ENCODE measurements at regions not wholly inside any gene's neighbourhood (a gene's known extent, or its start where the extent isn't known, plus 50 kb on each side); places are given as distances from the start of the nearest gene placed in this dataset.

DNA sequence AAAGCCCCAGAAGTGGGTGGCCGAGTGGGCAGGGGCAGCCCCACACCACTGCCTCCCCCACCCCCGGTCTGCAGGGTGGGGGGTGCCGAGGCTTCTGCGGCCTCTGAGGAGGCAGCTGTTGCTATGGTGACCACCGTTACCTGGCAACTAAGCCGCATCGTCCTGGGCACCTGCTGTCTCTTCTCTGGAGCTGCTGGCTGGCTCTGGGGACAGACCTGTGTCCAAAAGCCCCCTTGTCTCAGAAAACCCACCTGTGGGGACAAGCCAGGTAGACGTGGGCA is 79.9 kb upstream of the PRR5 start:
- no peaks in the 10 kb centered on the region for H3F3A ChIP-seq (ENCODE audit: control insufficient read depth, insufficient read depth)
- H3K4me3 ChIP-seq (ENCODE audit: low read length), result no peak overlapping the region
- TF ChIP-seq CTCF (IDR thresholded peaks at IDR 0.05; ENCODE audit: low read depth, low read length, poor library complexity, severe bottlenecking) (no peak), EZH2phosphoT487 (IDR thresholded peaks at IDR 0.05; ENCODE audit: borderline replicate concordance, low read length) (no peak)
- peaks cover 23% of the 10 kb centered on the region; the same call in 1 of the 2 replicates for H3K9me3 ChIP-seq (ENCODE audit: control insufficient read depth, insufficient read depth, low read length)
- H3K4me1 ChIP-seq (ENCODE audit: control insufficient read depth, low read length), result no peaks in the 10 kb centered on the region
- no peaks in the 10 kb centered on the region for H3K9me2 ChIP-seq (replicated peaks; ENCODE audit: control insufficient read depth, low read length)
- no peaks in the 10 kb centered on the region for H4K20me1 ChIP-seq (ENCODE audit: control insufficient read depth, insufficient read depth, low read depth, low read length)
- no peaks in the 10 kb centered on the region for H3K79me2 ChIP-seq (ENCODE audit: control insufficient read depth, low read length)
- H3K36me3 ChIP-seq (ENCODE audit: control insufficient read depth, low read length), result no peaks in the 10 kb centered on the region
- H3K27ac ChIP-seq (ENCODE audit: low read depth, low read length), result no peak overlapping the region
- no peaks in the 10 kb centered on the region for H3K27me3 ChIP-seq (ENCODE audit: control insufficient read depth, low read length)
- no peak overlapping the region for H3K4me2 ChIP-seq (ENCODE audit: low read length)

DNA sequence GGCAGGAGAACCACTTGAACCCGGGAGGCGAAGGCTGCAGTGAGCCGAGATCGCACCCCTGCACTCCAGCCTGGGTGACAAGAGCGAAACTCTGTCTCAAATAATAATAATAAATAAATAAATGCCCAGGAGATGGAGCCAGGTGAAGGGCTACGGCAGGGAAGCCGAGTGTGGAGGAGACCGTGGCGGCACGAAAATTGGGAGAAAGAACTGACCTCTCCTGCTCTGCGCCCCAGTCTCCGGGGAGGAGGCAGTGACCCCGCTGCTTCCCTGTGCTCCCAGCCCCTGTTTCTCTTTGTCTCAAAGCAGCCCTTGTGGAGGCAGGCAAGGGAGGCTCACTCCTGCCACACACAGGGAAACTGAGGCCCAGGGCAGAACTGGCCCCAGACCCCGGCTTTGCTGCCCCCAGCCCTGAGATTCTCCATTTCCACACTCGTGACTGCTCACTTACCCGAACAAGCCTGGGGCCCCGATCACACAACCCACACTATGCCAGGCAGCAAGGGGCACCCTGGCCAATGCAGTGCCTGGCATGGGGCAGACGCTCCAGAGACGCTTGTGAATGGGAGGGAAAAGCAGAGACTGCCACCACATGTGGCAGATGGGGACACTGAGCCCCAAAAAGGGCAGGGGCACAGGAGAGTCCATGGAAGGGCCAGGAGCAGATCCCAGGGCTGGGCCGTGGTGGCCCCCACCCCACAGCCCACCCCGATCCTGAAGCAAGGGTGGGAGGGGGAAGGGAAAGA is 80.4 kb upstream of the PRR5 start:
- Histone ChIP-seq H4K20me1 (ENCODE audit: control insufficient read depth, insufficient read depth, low read depth, low read length) (no peaks in the 10 kb centered on the region), H3K4me3 (ENCODE audit: low read length) (no peak overlapping the region)
- TF ChIP-seq EZH2phosphoT487 (IDR thresholded peaks at IDR 0.05; ENCODE audit: borderline replicate concordance, low read length) (no peak), CTCF (IDR thresholded peaks at IDR 0.05; ENCODE audit: low read depth, low read length, poor library complexity, severe bottlenecking) (no peak)

DNA sequence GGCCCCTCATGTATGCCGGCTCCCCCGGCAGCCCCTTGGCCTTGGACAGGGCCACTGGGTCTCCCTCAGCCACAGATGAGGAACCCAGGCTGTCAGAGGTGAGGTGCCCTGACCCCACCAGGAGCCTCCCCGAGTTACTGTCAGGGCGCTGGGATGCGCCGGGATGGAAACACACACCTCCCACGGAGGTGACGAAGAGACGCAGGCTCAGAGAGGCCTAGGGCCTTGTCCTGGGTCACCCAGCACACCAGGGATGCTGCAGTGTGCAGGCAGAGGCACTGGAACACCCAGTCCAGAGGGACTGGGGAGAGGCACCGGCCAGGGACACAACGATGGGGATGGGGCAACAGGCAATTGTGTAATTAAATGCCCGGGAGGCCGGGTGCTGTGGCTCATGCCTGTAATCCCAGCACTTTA is 81.2 kb upstream of the PRR5 start:
- TF ChIP-seq CTCF (IDR thresholded peaks at IDR 0.05; ENCODE audit: low read depth, low read length, poor library complexity, severe bottlenecking) (no peak), EZH2phosphoT487 (IDR thresholded peaks at IDR 0.05; ENCODE audit: borderline replicate concordance, low read length) (no peak)
- Histone ChIP-seq H3K9me3 (ENCODE audit: control insufficient read depth, insufficient read depth, low read length) (peaks cover 25% of the 10 kb centered on the region; the same call in 1 of the 2 replicates), H3K4me3 (ENCODE audit: low read length) (no peak overlapping the region), H3K27ac (ENCODE audit: low read depth, low read length) (no peak overlapping the region), H3K4me2 (ENCODE audit: low read length) (no peak overlapping the region), H3K4me1 (ENCODE audit: control insufficient read depth, low read length) (no peaks in the 10 kb centered on the region), H3K36me3 (ENCODE audit: control insufficient read depth, low read length) (no peaks in the 10 kb centered on the region), H3K79me2 (ENCODE audit: control insufficient read depth, low read length) (no peaks in the 10 kb centered on the region), H3K9me2 (replicated peaks; ENCODE audit: control insufficient read depth, low read length) (no peaks in the 10 kb centered on the region), H4K20me1 (ENCODE audit: control insufficient read depth, insufficient read depth, low read depth, low read length) (no peaks in the 10 kb centered on the region), H3K27me3 (ENCODE audit: control insufficient read depth, low read length) (no peaks in the 10 kb centered on the region), H3F3A (ENCODE audit: control insufficient read depth, insufficient read depth) (no peaks in the 10 kb centered on the region)

More for the DNA sequence above, 80.4 kb upstream of the PRR5 start:
- Histone ChIP-seq H3K27ac (ENCODE audit: low read depth, low read length) (no peak overlapping the region), H3K4me1 (ENCODE audit: control insufficient read depth, low read length) (no peaks in the 10 kb centered on the region), H3K9me3 (ENCODE audit: control insufficient read depth, insufficient read depth, low read length) (peaks cover 25% of the 10 kb centered on the region; the same call in 1 of the 2 replicates), H3F3A (ENCODE audit: control insufficient read depth, insufficient read depth) (no peaks in the 10 kb centered on the region), H3K79me2 (ENCODE audit: control insufficient read depth, low read length) (no peaks in the 10 kb centered on the region), H3K27me3 (ENCODE audit: control insufficient read depth, low read length) (no peaks in the 10 kb centered on the region), H3K9me2 (replicated peaks; ENCODE audit: control insufficient read depth, low read length) (no peaks in the 10 kb centered on the region), H3K36me3 (ENCODE audit: control insufficient read depth, low read length) (no peaks in the 10 kb centered on the region), H3K4me2 (ENCODE audit: low read length) (no peak overlapping the region)

All from DOHH2 (cell line).